ENCODE measurements at regions not wholly inside any gene's neighbourhood (a gene's known extent, or its start where the extent isn't known, plus 50 kb on each side); places are given as distances from the start of the nearest gene placed in this dataset.

- TF ChIP-seq PAX5 (IDR thresholded peaks at IDR 0.05; ENCODE audit: borderline replicate concordance, low read depth, low read length) (no peak), ZNF592 (IDR thresholded peaks at IDR 0.05) (no peak)
Measured at GRCh38 chr18:37619964-37620363, 54.4 kb upstream of the CELF4 start (continued).

GRCh38 chr18:37617623-37618022 is 52.0 kb upstream of the CELF4 start:
- ChIA-PET POLR2A (no interaction called here), RAD21 (ENCODE audit: unreplicated experiment) (no interaction called here), CTCF (interaction anchor here (0.6 kb wide), 1 partner anchor 19 kb away, joined by 4 read pairs; no protein-coding TSS in a partner anchor), SMC1A (ENCODE audit: uncharacterized antibody, unreplicated experiment) (no interaction called here)
- Histone ChIP-seq H3K27me3 (replicated peaks in 1 of 2; ENCODE audit: control insufficient read depth in 2 of 2, insufficient read depth in 2 of 2, low read length in 1 of 2) (no peaks in the 10 kb centered on the region; a peak in 1 of 4 replicates), H3K4me2 (ENCODE audit: control insufficient read depth, insufficient read depth) (no peak overlapping the region), H3K79me2 (ENCODE audit: control insufficient read depth, insufficient read depth, low read length) (no peaks in the 10 kb centered on the region), H3K4me3 (no peak overlapping the region), H2AFZ (ENCODE audit: control insufficient read depth, low read depth, low read length) (no peak overlapping the region), H3K4me1 (ENCODE audit: control insufficient read depth, insufficient read depth, low read length) (no peaks in the 10 kb centered on the region), H4K20me1 (ENCODE audit: control insufficient read depth, insufficient read depth) (no peaks in the 10 kb centered on the region), H3K9ac (ENCODE audit: control insufficient read depth, insufficient read depth, low read length) (no peak overlapping the region), H3K36me3 (ENCODE audit: control insufficient read depth in 2 of 2, insufficient read depth in 2 of 2, low read length in 1 of 2) (no peaks in the 10 kb centered on the region), H3K27ac (ENCODE audit: control insufficient read depth, insufficient read depth) (no peak overlapping the region), H3K9me3 (replicated peaks; ENCODE audit: control insufficient read depth, insufficient read depth, low read length) (no peaks in the 10 kb centered on the region)
- ATAC-seq: no peak
- DNase-seq (ENCODE audit: low read depth, low spot score): no peak
- no peak for TF ChIP-seq IRF4 (IDR thresholded peaks at IDR 0.05; ENCODE audit: low read depth, low read length)
- TF ChIP-seq IRF5 (IDR thresholded peaks at IDR 0.05; ENCODE audit: borderline replicate concordance): no peak
- TF ChIP-seq YY1 (IDR thresholded peaks at IDR 0.05; ENCODE audit: low read depth, low read length): no peak
- TF ChIP-seq KDM1A (IDR thresholded peaks at IDR 0.05; ENCODE audit: borderline replicate concordance): no peak
- no peak for TF ChIP-seq BCL3 (IDR thresholded peaks at IDR 0.05; ENCODE audit: borderline replicate concordance, insufficient read depth, low read depth, low read length, poor library complexity, severe bottlenecking)
- no peak for TF ChIP-seq ESRRA (IDR thresholded peaks at IDR 0.05; ENCODE audit: low read length)
- TF ChIP-seq GABPA (IDR thresholded peaks at IDR 0.05; ENCODE audit: low read depth): no peak
- no peak for TF ChIP-seq SMAD5 (IDR thresholded peaks at IDR 0.05; ENCODE audit: low read depth)
- TF ChIP-seq SUZ12 (IDR thresholded peaks at IDR 0.05; ENCODE audit: unreplicated experiment): no peak
- no peak for TF ChIP-seq YBX1 (IDR thresholded peaks at IDR 0.05)
- no peak for TF ChIP-seq CEBPB (IDR thresholded peaks at IDR 0.05; ENCODE audit: borderline replicate concordance in 1 of 2, low read depth in 2 of 2, low read length in 2 of 2)
- no peak for TF ChIP-seq ZBTB33 (IDR thresholded peaks at IDR 0.05)
- no peak for TF ChIP-seq FOXM1 (IDR thresholded peaks at IDR 0.05; ENCODE audit: low read depth, low read length)
- TF ChIP-seq GATAD2B (conservative IDR thresholded peaks at IDR 0.05; ENCODE audit: low read depth): no peak
- intact Hi-C loops (cut with micrococcal nuclease; ENCODE audit: unreplicated experiment) (no loop called here), in situ Hi-C loops (cut with MboI) (no loop called here)
- no peak for FAIRE-seq
- WGBS (ENCODE audit: insufficient coverage, insufficient replicate concordance, low lambda C conversion rate, missing lambda C conversion rate): 0% methylated on average over 2 of the region's 2 CpGs
- BruUV-seq (replicated peaks): no TSS peak

Measured in GM12878 (cell line).